Loucy (cell line): ENCODE measurements at regions not wholly inside any gene's neighbourhood (a gene's known extent, or its start where the extent isn't known, plus 50 kb on each side); places are given as distances from the start of the nearest gene placed in this dataset.

Experiments used
- H2AFZ ChIP-seq: fragments of 200-600 bp; sonication (generic); 2 replicates; pipeline ENCODE4 v1.6.0; 2016; ENCODE audit warnings: antibody characterized with exemption, mild to moderate bottlenecking, low read length, moderate library complexity
- H3F3A ChIP-seq: fragments of 200-600 bp; 2 replicates; pipeline ENCODE4 v1.6.0; 2016; ENCODE audit warnings: antibody characterized with exemption, low read depth, mild to moderate bottlenecking
- H3K27me3 ChIP-seq: fragments of 200-600 bp; sonication (generic); 2 replicates; pipeline ENCODE4 v1.6.1; 2014; ENCODE audit warnings: low read length, mild to moderate bottlenecking; ENCODE audit not compliant: insufficient read depth, poor library complexity, severe bottlenecking
- H3K36me3 ChIP-seq: fragments of 200-600 bp; sonication (generic); 2 replicates; pipeline ENCODE4 v1.6.1; 2016; ENCODE audit warnings: low read length; ENCODE audit not compliant: insufficient read depth
- H3K4me1 ChIP-seq: fragments of 200-600 bp; sonication (generic); 2 replicates; pipeline ENCODE4 v1.5.1; 2014; ENCODE audit warnings: low read length, mild to moderate bottlenecking; ENCODE audit not compliant: insufficient read depth, poor library complexity, severe bottlenecking
- H3K4me2 ChIP-seq: fragments of 200-600 bp; sonication (generic); 2 replicates; pipeline ENCODE4 v1.6.0; 2014; ENCODE audit warnings: antibody characterized with exemption, low read length, low read depth, mild to moderate bottlenecking; ENCODE audit not compliant: poor library complexity, severe bottlenecking
- H3K4me3 ChIP-seq: fragments of 200-600 bp; sonication (generic); 2 replicates; pipeline ENCODE4 v1.5.1; 2014; ENCODE audit warnings: low read length, mild to moderate bottlenecking, mixed read lengths; ENCODE audit not compliant: poor library complexity, severe bottlenecking
- H3K79me2 ChIP-seq: fragments of 200-600 bp; sonication (generic); 2 replicates; pipeline ENCODE4 v1.6.1; 2014; ENCODE audit warnings: low read length; ENCODE audit not compliant: insufficient read depth
- H3K9ac ChIP-seq: fragments of 200-600 bp; sonication (generic); 2 replicates; pipeline ENCODE4 v1.6.0; 2014; ENCODE audit warnings: mild to moderate bottlenecking, low read depth, low read length, moderate library complexity; ENCODE audit not compliant: poor library complexity, severe bottlenecking
- H3K9me2 ChIP-seq: fragments of 200-600 bp; sonication (generic); replicated peaks from 2 replicates; pipeline ENCODE4 v1.6.1; 2016; ENCODE audit warnings: low read depth, low read length, mixed read lengths
- H3K9me3 ChIP-seq: fragments of 200-600 bp; sonication (generic); 2 replicates; pipeline ENCODE4 v1.6.1; 2014; ENCODE audit warnings: mild to moderate bottlenecking, antibody characterized with exemption, low read length, low read depth; ENCODE audit not compliant: insufficient read depth
- H4K20me1 ChIP-seq: fragments of 200-600 bp; sonication (generic); 2 replicates; pipeline ENCODE4 v1.6.0; 2014; ENCODE audit warnings: antibody characterized with exemption, low read length, mild to moderate bottlenecking; ENCODE audit not compliant: insufficient read depth, poor library complexity, severe bottlenecking
- CTCF ChIP-seq: fragments of 200-600 bp; sonication (generic); conservative IDR thresholded peaks from 2 replicates; pipeline ENCODE4 v1.5.1; 2014; ENCODE audit warnings: mild to moderate bottlenecking, antibody characterized with exemption, low read length
- EZH2phosphoT487 ChIP-seq: fragments of 200-600 bp; IDR thresholded peaks from 2 replicates; pipeline ENCODE4 v1.6.1; 2018; ENCODE audit warnings: antibody characterized with exemption, mild to moderate bottlenecking, moderate library complexity, borderline replicate concordance

GRCh38 chr16:26598061-26598460 is 468.7 kb upstream of the C16orf82 start:
- no peaks in the 10 kb centered on the region for H4K20me1 ChIP-seq
- H3K9me3 ChIP-seq = no peaks in the 10 kb centered on the region
- H3K4me3 ChIP-seq = no peak overlapping the region
- H3K9me2 ChIP-seq = no peaks in the 10 kb centered on the region
- H3K9ac ChIP-seq = no peak overlapping the region
- H2AFZ ChIP-seq = no peak overlapping the region
- no peaks in the 10 kb centered on the region for H3K79me2 ChIP-seq
- H3K27me3 ChIP-seq = no peaks in the 10 kb centered on the region
- H3K36me3 ChIP-seq = no peaks in the 10 kb centered on the region
- no peaks in the 10 kb centered on the region for H3F3A ChIP-seq
- TF ChIP-seq EZH2phosphoT487 = no peak
- TF ChIP-seq CTCF = no peak
- H3K4me2 ChIP-seq = no peak overlapping the region
- no peaks in the 10 kb centered on the region for H3K4me1 ChIP-seq

- H3K4me1 ChIP-seq = no peaks in the 10 kb centered on the region
- H3K79me2 ChIP-seq = no peaks in the 10 kb centered on the region
- no peak overlapping the region for H3K4me2 ChIP-seq
- H2AFZ ChIP-seq = no peak overlapping the region
- no peak for TF ChIP-seq CTCF
- TF ChIP-seq EZH2phosphoT487 = no peak
- no peaks in the 10 kb centered on the region for H3K36me3 ChIP-seq
- no peak overlapping the region for H3K4me3 ChIP-seq
- H4K20me1 ChIP-seq = no peaks in the 10 kb centered on the region
- no peaks in the 10 kb centered on the region for H3K9me3 ChIP-seq
- no peaks in the 10 kb centered on the region for H3K27me3 ChIP-seq
- H3F3A ChIP-seq = no peaks in the 10 kb centered on the region
- no peaks in the 10 kb centered on the region for H3K9me2 ChIP-seq
- H3K9ac ChIP-seq = no peak overlapping the region
These were observed 467.5 kb upstream of the C16orf82 start for GRCh38 chr16:26598998-26599784.

- no peak overlapping the region for H2AFZ ChIP-seq
- H3K79me2 ChIP-seq = no peaks in the 10 kb centered on the region
- H3K36me3 ChIP-seq = no peaks in the 10 kb centered on the region
- H3K9me3 ChIP-seq = no peaks in the 10 kb centered on the region
- H3K4me1 ChIP-seq = no peaks in the 10 kb centered on the region
- H4K20me1 ChIP-seq = no peaks in the 10 kb centered on the region
- no peaks in the 10 kb centered on the region for H3K9me2 ChIP-seq
- no peaks in the 10 kb centered on the region for H3F3A ChIP-seq
- H3K9ac ChIP-seq = no peak overlapping the region
- H3K4me2 ChIP-seq = no peak overlapping the region
- TF ChIP-seq CTCF (no peak), EZH2phosphoT487 (no peak)
- no peak overlapping the region for H3K4me3 ChIP-seq
- no peaks in the 10 kb centered on the region for H3K27me3 ChIP-seq
These were observed 467.0 kb upstream of the C16orf82 start for GRCh38 chr16:26599785-26600104.
